ENCODE measurements at regions not wholly inside any gene's neighbourhood (a gene's known extent, or its start where the extent isn't known, plus 50 kb on each side); places are given as distances from the start of the nearest gene placed in this dataset.
"Not testable (repeated sequence)": the region's sequence is repeated elsewhere in the genome, so short reads cannot be mapped to it uniquely, and the experiment has no call there.

DNA sequence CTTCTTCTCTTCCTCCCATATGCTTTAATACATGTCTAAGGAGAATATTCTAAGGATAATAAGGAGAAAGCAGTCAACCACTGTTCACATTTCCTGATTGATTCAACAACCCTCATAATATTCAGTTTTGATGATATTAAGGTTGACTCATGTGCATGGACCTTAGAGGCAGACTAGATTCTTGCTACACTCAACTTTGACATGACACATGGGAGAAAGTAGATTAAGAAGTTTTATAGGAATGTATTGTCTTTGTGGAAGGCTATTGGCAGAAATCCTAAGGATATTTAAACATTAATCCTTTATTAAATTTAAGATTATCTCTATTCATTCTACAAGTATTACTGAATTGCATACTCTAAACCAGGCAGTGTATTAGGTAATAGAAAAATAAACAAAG, 309.1 kb upstream of the CYRIA start:
- TF ChIP-seq, protein P1, sequence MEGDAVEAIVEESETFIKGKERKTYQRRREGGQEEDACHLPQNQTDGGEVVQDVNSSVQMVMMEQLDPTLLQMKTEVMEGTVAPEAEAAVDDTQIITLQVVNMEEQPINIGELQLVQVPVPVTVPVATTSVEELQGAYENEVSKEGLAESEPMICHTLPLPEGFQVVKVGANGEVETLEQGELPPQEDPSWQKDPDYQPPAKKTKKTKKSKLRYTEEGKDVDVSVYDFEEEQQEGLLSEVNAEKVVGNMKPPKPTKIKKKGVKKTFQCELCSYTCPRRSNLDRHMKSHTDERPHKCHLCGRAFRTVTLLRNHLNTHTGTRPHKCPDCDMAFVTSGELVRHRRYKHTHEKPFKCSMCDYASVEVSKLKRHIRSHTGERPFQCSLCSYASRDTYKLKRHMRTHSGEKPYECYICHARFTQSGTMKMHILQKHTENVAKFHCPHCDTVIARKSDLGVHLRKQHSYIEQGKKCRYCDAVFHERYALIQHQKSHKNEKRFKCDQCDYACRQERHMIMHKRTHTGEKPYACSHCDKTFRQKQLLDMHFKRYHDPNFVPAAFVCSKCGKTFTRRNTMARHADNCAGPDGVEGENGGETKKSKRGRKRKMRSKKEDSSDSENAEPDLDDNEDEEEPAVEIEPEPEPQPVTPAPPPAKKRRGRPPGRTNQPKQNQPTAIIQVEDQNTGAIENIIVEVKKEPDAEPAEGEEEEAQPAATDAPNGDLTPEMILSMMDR (IDR thresholded peaks at IDR 0.05; ENCODE audit: unreplicated experiment) = no peak
- no peaks in the 10 kb centered on the region for H3K4me1 Mint-ChIP-seq (ENCODE audit: low read depth, unreplicated experiment)
- DNase-seq = no peak
- H3K27me3 Mint-ChIP-seq (ENCODE audit: unreplicated experiment) = no peaks in the 10 kb centered on the region
- no peaks in the 10 kb centered on the region for H3K36me3 Mint-ChIP-seq (ENCODE audit: insufficient read depth, unreplicated experiment)
- CTCF ChIA-PET = no interaction called here
- no peak overlapping the region for H3K27ac Mint-ChIP-seq (ENCODE audit: unreplicated experiment)
- intact Hi-C loops (cut with micrococcal nuclease; ENCODE audit: unreplicated experiment) = no loop called here
- peaks cover 14% of the 10 kb centered on the region for H3K9me3 Mint-ChIP-seq (ENCODE audit: low read depth, unreplicated experiment)
- no TSS peak for BruUV-seq (replicated peaks)
- H3K4me3 Mint-ChIP-seq (ENCODE audit: low read depth, unreplicated experiment) = no peak overlapping the region

DNA sequence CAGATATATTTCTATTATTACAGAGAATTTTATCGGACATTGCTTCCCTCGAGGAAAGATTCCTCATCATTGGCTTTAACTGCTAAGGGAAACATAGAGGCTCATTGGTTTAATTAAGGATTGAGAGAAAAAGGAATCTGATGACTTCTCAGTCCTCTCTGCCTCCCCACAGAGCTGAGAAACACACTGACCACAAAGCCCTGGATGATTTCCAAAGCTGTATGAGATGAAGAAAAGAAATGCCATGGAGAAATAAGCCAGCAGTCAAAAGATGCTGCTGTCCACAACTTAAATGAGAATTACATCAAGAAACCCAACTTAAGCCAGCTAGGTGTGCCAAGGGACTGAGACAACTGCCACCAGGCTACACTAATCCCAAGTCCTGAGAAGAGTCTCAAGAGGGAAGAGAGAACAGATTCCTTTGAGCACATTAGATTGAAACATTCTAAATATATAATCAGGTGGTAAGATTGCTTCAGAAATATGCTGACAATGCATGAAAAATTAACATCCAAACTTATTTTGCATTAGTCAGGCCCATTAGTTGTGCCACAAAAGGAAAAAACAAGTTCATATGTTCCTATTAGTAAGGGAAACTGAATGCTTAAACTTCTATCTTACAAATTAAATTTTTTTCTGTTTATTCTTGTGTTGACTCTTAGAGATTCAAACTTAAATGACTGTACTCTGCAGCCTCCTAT, 308.1 kb upstream of the CYRIA start:
- CTCF ChIA-PET = no interaction called here
- H3K4me3 Mint-ChIP-seq (ENCODE audit: low read depth, unreplicated experiment) = no peak overlapping the region
- BruUV-seq (replicated peaks) = no TSS peak
- H3K4me1 Mint-ChIP-seq (ENCODE audit: low read depth, unreplicated experiment) = no peaks in the 10 kb centered on the region
- intact Hi-C loops (cut with micrococcal nuclease; ENCODE audit: unreplicated experiment) = no loop called here
- H3K36me3 Mint-ChIP-seq (ENCODE audit: insufficient read depth, unreplicated experiment) = no peaks in the 10 kb centered on the region
- H3K9me3 Mint-ChIP-seq (ENCODE audit: low read depth, unreplicated experiment) = peaks cover 16% of the 10 kb centered on the region
- TF ChIP-seq, protein P1 (IDR thresholded peaks at IDR 0.05; ENCODE audit: unreplicated experiment) = no peak
- no peak for DNase-seq
- no peak overlapping the region for H3K27ac Mint-ChIP-seq (ENCODE audit: unreplicated experiment)
- H3K27me3 Mint-ChIP-seq (ENCODE audit: unreplicated experiment) = no peaks in the 10 kb centered on the region

DNA sequence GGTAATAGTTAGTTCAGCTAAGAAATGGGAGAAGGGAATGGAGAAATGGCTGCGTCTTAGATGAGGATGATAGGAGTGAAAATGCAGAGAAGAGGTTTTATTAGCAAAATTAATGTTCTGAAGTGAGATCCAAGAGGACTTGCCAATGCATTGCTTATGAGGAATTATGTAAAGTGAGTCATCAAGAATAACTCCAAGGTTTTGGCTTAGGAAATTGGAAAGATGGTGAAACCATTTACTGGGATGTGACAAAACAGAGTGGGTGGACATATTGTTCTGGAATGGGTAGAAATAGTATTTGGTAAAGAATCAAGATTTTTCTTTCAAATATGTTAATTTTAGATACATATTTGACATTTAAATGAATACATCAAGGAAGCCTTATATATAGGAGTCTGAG, 306.6 kb upstream of the CYRIA start:
- Mint-ChIP-seq H3K27me3 (ENCODE audit: unreplicated experiment) (no peaks in the 10 kb centered on the region), H3K9me3 (ENCODE audit: low read depth, unreplicated experiment) (peaks cover 16% of the 10 kb centered on the region), H3K36me3 (ENCODE audit: insufficient read depth, unreplicated experiment) (no peaks in the 10 kb centered on the region), H3K4me3 (ENCODE audit: low read depth, unreplicated experiment) (no peak overlapping the region), H3K27ac (ENCODE audit: unreplicated experiment) (no peak overlapping the region), H3K4me1 (ENCODE audit: low read depth, unreplicated experiment) (no peaks in the 10 kb centered on the region)
- CTCF ChIA-PET = no interaction called here
- BruUV-seq (replicated peaks) = no TSS peak
- TF ChIP-seq, protein P1 (IDR thresholded peaks at IDR 0.05; ENCODE audit: unreplicated experiment) = no peak
- DNase-seq = no peak
- intact Hi-C loops (cut with micrococcal nuclease; ENCODE audit: unreplicated experiment) = no loop called here

DNA sequence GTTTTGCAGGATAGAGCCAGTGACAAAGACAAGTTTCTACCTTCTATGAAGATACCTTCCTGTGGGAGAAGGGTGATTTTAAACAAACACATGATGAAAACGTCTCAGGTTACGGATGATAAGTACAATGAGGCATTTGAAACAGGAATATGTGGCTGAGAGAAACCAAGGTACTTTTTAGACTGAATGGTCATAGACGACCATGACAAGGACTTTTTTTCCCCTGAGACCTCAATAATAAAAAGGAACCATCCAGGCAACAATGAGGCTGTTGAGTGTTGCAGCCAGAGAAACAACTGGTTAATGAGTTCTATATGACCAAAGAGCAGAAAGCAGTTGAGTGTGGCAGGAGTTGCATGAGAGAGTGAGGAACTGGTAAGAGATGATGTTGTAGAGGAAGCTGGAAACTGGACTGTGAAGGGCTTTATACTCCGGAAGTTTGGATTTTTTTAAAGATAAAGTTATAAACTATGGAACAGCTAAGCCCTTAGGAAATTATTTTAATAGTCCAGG, 306.1 kb upstream of the CYRIA start:
- DNase-seq = no peak
- Mint-ChIP-seq H3K27me3 (ENCODE audit: unreplicated experiment) (no peaks in the 10 kb centered on the region), H3K9me3 (ENCODE audit: low read depth, unreplicated experiment) (peaks cover 18% of the 10 kb centered on the region), H3K27ac (ENCODE audit: unreplicated experiment) (no peak overlapping the region), H3K36me3 (ENCODE audit: insufficient read depth, unreplicated experiment) (no peaks in the 10 kb centered on the region), H3K4me3 (ENCODE audit: low read depth, unreplicated experiment) (no peak overlapping the region), H3K4me1 (ENCODE audit: low read depth, unreplicated experiment) (no peaks in the 10 kb centered on the region)
- CTCF ChIA-PET = no interaction called here
- BruUV-seq (replicated peaks) = no TSS peak
- intact Hi-C loops (cut with micrococcal nuclease; ENCODE audit: unreplicated experiment) = no loop called here
- TF ChIP-seq, protein P1 (IDR thresholded peaks at IDR 0.05; ENCODE audit: unreplicated experiment) = no peak

DNA sequence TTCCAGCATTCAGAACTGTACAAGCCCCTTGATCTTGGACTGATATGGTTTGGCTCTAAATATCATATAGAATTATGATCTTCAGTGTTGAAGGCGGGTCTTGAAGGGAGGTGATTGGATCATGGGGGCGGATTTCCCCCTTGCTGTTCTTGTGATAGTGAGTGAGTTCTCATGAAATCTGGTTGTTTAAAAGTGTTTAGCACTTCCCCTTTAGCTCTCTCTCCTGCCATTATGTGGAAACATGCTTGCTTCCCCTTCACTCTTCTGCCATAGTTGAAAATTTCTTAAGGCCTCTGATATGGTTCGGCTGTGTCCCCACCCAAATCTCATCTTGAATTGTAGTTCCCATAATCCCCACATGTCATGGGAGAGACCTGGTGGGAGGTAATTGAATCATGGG, 305.3 kb upstream of the CYRIA start:
- intact Hi-C loops (cut with micrococcal nuclease; ENCODE audit: unreplicated experiment) = not testable (repeated sequence)

More for the DNA sequence above, 305.3 kb upstream of the CYRIA start:
- H3K27ac Mint-ChIP-seq (ENCODE audit: unreplicated experiment); H3K36me3 Mint-ChIP-seq (ENCODE audit: insufficient read depth, unreplicated experiment); H3K4me3 Mint-ChIP-seq (ENCODE audit: low read depth, unreplicated experiment); H3K27me3 Mint-ChIP-seq (ENCODE audit: unreplicated experiment); DNase-seq; CTCF ChIA-PET; H3K4me1 Mint-ChIP-seq (ENCODE audit: low read depth, unreplicated experiment); BruUV-seq (replicated peaks): not testable (repeated sequence)
- H3K9me3 Mint-ChIP-seq (ENCODE audit: low read depth, unreplicated experiment) = peaks cover 18% of the 10 kb centered on the region
